C4-2B (cell line): ENCODE measurements at regions not wholly inside any gene's neighbourhood (a gene's known extent, or its start where the extent isn't known, plus 50 kb on each side); places are given as distances from the start of the nearest gene placed in this dataset.

Source experiments
- CTCF ChIP-seq: fragments of 450-650 bp; conservative IDR thresholded peaks from 2 replicates; pipeline ENCODE4 v1.5.1; 2017; ENCODE audit warnings: mild to moderate bottlenecking
- ZFX ChIP-seq: fragments of 450-650 bp; IDR thresholded peaks from 2 replicates; pipeline ENCODE4 v1.6.1; 2017

GRCh38 chr10:124207391-124207790 lies 114.0 kb upstream of the CHST15 start:
- TF ChIP-seq CTCF (no peak), ZFX (no peak)
